ENCODE measurements at regions not wholly inside any gene's neighbourhood (a gene's known extent, or its start where the extent isn't known, plus 50 kb on each side); places are given as distances from the start of the nearest gene placed in this dataset.

GRCh38 chr5:81914696-81915095, 57.1 kb upstream of the ATG10 start:
- Mint-ChIP-seq H3K27me3 (no peaks in the 10 kb centered on the region), H3K4me1 (ENCODE audit: low read depth in 2 of 2) (no peaks in the 10 kb centered on the region), H3K36me3 (ENCODE audit: insufficient read depth) (no peaks in the 10 kb centered on the region), H3K4me3 (no peak overlapping the region), H3K9me3 (peaks cover 0 to 3% of the 10 kb centered on the region in 2 donors), H3K27ac (no peak overlapping the region)
- ATAC-seq (replicated peaks) (no peak), DNase-seq (no peak)

- no peak for ATAC-seq (replicated peaks)
- no peaks in the 10 kb centered on the region for H3K36me3 Mint-ChIP-seq (ENCODE audit: insufficient read depth)
- H3K4me3 Mint-ChIP-seq, result no peak overlapping the region
- no peak overlapping the region for H3K27ac Mint-ChIP-seq
- no peaks in the 10 kb centered on the region for H3K4me1 Mint-ChIP-seq (ENCODE audit: low read depth in 2 of 2)
- no peaks in the 10 kb centered on the region for H3K27me3 Mint-ChIP-seq
- no peak for DNase-seq
- peaks cover 0 to 3% of the 10 kb centered on the region in 2 donors for H3K9me3 Mint-ChIP-seq
Observed at GRCh38 chr5:81912933-81913332, 58.9 kb upstream of the ATG10 start.

DNA sequence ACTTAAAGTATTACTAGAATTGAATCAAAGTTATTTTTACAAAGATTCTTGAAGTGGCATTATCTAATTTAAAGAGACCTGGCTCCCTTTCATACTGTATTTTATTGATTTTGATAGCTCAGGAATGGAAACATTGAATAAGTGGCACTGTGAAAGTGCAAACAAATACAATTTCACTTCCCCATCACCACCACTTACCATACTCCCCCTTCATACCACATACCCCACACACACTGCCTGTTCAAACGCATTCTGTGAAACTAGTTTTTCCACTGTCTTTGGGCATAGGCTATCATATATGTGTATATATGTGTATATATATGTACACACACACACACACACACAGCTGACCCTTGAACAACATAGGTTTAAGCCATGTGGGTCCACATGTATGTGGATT, 62.1 kb upstream of the ATG10 start:
- no peak overlapping the region for H3K4me3 Mint-ChIP-seq

GRCh38 chr5:81908771-81909170, 63.1 kb upstream of the ATG10 start:
- H3K4me3 Mint-ChIP-seq, result no peak overlapping the region
- DNase-seq, result no peak

More for the DNA sequence above, 62.1 kb upstream of the ATG10 start:
- Mint-ChIP-seq H3K36me3 (ENCODE audit: insufficient read depth) (no peaks in the 10 kb centered on the region), H3K4me1 (ENCODE audit: low read depth in 2 of 2) (no peaks in the 10 kb centered on the region), H3K27ac (no peak overlapping the region), H3K9me3 (no peaks in the 10 kb centered on the region), H3K27me3 (no peaks in the 10 kb centered on the region)
- DNase-seq (no peak), ATAC-seq (replicated peaks) (no peak)

GRCh38 chr5:81908044-81908443, 63.8 kb upstream of the ATG10 start:
- no peak for DNase-seq

More at GRCh38 chr5:81908771-81909170, 63.1 kb upstream of the ATG10 start:
- no peaks in the 10 kb centered on the region for H3K4me1 Mint-ChIP-seq (ENCODE audit: low read depth in 2 of 2)
- no peaks in the 10 kb centered on the region for H3K36me3 Mint-ChIP-seq (ENCODE audit: insufficient read depth)
- H3K27me3 Mint-ChIP-seq, result no peaks in the 10 kb centered on the region
- no peaks in the 10 kb centered on the region for H3K9me3 Mint-ChIP-seq
- no peak overlapping the region for H3K27ac Mint-ChIP-seq
- ATAC-seq (replicated peaks), result no peak

DNA sequence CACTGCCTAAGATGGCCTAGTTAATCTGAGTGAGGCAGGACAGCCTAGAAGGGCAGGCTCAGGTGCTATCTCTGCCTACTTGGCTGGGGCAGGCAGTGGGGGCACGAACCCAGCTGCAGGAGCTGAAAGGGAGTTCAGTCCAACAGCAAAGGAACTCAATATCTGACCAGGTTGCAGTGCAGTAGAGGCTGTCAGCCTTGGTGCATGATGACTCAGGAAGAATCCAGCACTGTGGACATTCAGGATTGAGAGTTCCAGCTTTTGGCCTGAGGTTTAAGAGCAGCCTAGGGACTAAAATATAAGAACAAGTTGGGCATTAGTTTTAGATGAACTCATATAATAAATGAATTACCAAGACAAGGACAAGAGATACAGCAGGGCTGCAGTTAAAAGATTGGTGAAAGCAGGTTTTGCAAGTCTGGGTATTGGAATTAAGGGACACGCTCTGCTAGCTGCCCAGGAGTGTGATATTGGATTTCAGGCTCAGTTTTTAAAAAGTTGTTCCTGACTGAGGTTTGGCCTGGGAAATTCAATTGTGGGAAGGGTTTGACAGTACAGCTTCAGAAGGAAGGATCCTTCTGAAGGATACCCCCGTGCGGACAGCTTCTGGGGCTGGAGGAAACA, 64.7 kb upstream of the ATG10 start:
- no peak overlapping the region for H3K4me3 Mint-ChIP-seq
- ATAC-seq (replicated peaks), result no peak
- H3K36me3 Mint-ChIP-seq (ENCODE audit: insufficient read depth), result no peaks in the 10 kb centered on the region
- H3K9me3 Mint-ChIP-seq, result no peaks in the 10 kb centered on the region
- H3K27me3 Mint-ChIP-seq, result no peaks in the 10 kb centered on the region
- H3K4me1 Mint-ChIP-seq (ENCODE audit: low read depth in 2 of 2), result no peaks in the 10 kb centered on the region
- DNase-seq, result no peak
- no peak overlapping the region for H3K27ac Mint-ChIP-seq

More at GRCh38 chr5:81908044-81908443, 63.8 kb upstream of the ATG10 start:
- Mint-ChIP-seq H3K4me3 (no peak overlapping the region), H3K4me1 (ENCODE audit: low read depth in 2 of 2) (no peaks in the 10 kb centered on the region), H3K27ac (no peak overlapping the region), H3K27me3 (no peaks in the 10 kb centered on the region), H3K36me3 (ENCODE audit: insufficient read depth) (no peaks in the 10 kb centered on the region), H3K9me3 (no peaks in the 10 kb centered on the region)
- ATAC-seq (replicated peaks), result no peak

GRCh38 chr5:81906086-81906485, 65.7 kb upstream of the ATG10 start:
- Mint-ChIP-seq H3K4me3 (no peak overlapping the region), H3K27ac (no peak overlapping the region)
- ATAC-seq (replicated peaks), result no peak

GRCh38 chr5:81904861-81905260, 67.0 kb upstream of the ATG10 start:
- no peak overlapping the region for H3K4me3 Mint-ChIP-seq
- H3K9me3 Mint-ChIP-seq, result peaks cover 1 to 8% of the 10 kb centered on the region in 2 donors
- H3K27ac Mint-ChIP-seq, result peak overlapping the region in 1 of 2 donors; percentile 55
- no peak for DNase-seq
- H3K27me3 Mint-ChIP-seq, result peaks cover 8 to 9% of the 10 kb centered on the region in 2 donors
- no peaks in the 10 kb centered on the region for H3K36me3 Mint-ChIP-seq (ENCODE audit: insufficient read depth)
- no peak for ATAC-seq (replicated peaks)
- no peaks in the 10 kb centered on the region for H3K4me1 Mint-ChIP-seq (ENCODE audit: low read depth in 2 of 2)

More at GRCh38 chr5:81906086-81906485, 65.7 kb upstream of the ATG10 start:
- no peak for DNase-seq
- H3K9me3 Mint-ChIP-seq, result peaks cover 0 to 5% of the 10 kb centered on the region in 2 donors
- no peaks in the 10 kb centered on the region for H3K36me3 Mint-ChIP-seq (ENCODE audit: insufficient read depth)
- no peaks in the 10 kb centered on the region for H3K4me1 Mint-ChIP-seq (ENCODE audit: low read depth in 2 of 2)
- H3K27me3 Mint-ChIP-seq, result peaks cover 6 to 9% of the 10 kb centered on the region in 2 donors

DNA sequence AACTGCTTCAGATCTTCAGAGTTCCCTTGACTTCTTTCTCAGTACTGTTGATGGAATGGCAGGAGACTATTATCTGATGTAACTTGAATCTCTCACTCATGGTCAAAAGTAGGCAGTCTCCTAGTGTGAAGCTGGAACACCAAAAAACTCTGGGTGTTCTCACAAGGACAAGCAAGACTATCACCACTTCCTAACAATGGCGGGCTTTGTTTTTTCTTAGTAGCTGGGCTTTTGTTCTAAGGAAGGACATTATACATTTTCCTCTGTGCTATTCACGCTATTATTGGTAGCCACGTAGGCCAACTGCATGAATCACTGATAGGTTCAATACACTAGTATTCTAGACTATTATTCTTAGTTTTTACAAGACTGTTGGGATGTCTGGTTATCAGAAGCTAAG, 67.7 kb upstream of the ATG10 start:
- ATAC-seq (replicated peaks), result no peak
- DNase-seq, result no peak
- Mint-ChIP-seq H3K36me3 (ENCODE audit: insufficient read depth) (no peaks in the 10 kb centered on the region), H3K27ac (no peak overlapping the region), H3K4me1 (ENCODE audit: low read depth in 2 of 2) (no peaks in the 10 kb centered on the region), H3K4me3 (no peak overlapping the region), H3K27me3 (peaks cover 8 to 9% of the 10 kb centered on the region in 2 donors), H3K9me3 (peaks cover 1 to 8% of the 10 kb centered on the region in 2 donors)

DNA sequence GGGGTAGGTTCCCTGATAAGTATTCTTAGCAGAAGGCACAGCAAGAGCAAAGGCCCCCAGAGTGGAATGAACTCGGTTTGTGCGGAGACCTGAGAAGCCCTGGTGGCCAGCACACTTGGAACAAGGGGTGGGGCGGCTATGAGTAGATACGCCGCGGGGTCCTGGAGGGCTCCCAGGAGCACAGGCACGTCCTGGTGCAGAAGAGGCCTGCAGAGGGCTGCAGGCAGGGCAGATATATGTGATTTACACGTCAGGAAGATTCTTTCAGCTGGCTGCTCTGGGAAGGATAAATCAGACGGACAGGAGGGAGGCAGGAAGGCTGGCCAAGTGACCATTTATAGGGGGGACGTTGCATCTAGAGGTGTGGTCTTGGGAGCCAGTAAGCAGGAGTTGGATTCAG, 70.2 kb upstream of the ATG10 start:
- Mint-ChIP-seq H3K9me3 (peaks cover 1 to 8% of the 10 kb centered on the region in 2 donors), H3K27ac (no peak overlapping the region), H3K4me1 (ENCODE audit: low read depth in 2 of 2) (no peaks in the 10 kb centered on the region), H3K27me3 (peaks cover 8 to 9% of the 10 kb centered on the region in 2 donors), H3K4me3 (no peak overlapping the region), H3K36me3 (ENCODE audit: insufficient read depth) (no peaks in the 10 kb centered on the region)
- DNase-seq (no peak), ATAC-seq (replicated peaks) (no peak)

DNA sequence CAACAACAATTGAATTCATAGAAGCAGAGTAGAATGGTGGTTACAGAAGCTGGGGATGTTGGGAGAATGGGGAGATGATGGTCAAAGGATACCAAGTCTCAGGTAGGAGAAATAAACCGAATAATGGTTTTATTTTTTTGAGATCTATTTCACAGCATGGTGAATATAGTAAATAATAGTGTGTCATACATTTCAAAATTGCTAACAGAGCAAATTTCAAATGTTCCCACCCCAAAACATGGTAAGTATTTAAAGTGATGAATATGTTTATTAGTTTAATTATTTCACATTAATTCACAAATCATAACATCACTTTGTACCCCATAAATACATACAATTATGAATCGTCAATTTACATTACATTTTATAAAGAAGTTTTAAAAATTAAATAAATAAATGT, 72.7 kb upstream of the ATG10 start:
- Mint-ChIP-seq H3K9me3 (peaks cover 1 to 8% of the 10 kb centered on the region in 2 donors), H3K4me1 (ENCODE audit: low read depth in 2 of 2) (no peaks in the 10 kb centered on the region), H3K36me3 (ENCODE audit: insufficient read depth) (no peaks in the 10 kb centered on the region), H3K27ac (no peak overlapping the region), H3K4me3 (no peak overlapping the region), H3K27me3 (peaks cover 8 to 9% of the 10 kb centered on the region in 2 donors)
- DNase-seq (no peak), ATAC-seq (replicated peaks) (no peak)

DNA sequence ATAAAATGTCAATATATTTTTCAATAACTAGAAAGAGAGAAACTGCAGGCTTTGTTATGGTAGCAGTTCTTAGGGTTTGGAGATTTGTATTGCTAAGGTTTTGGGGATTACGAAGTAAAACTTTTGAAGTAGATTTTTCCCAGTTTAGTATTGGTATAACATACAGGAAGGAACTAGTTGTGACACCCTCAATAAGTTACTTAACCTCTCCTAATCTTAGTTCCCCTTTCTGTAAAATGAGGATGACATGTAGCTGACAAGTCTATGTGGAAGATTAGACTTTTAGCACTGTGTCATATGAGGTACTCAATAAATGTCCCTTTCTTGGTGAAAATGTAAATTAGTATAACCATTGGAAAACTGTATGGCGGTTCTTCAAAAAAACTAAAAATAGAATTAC, 73.4 kb upstream of the ATG10 start:
- no peak overlapping the region for H3K27ac Mint-ChIP-seq
- no peak overlapping the region for H3K4me3 Mint-ChIP-seq
- H3K36me3 Mint-ChIP-seq (ENCODE audit: insufficient read depth), result no peaks in the 10 kb centered on the region
- DNase-seq, result no peak
- ATAC-seq (replicated peaks), result no peak
- H3K9me3 Mint-ChIP-seq, result peaks cover 1 to 8% of the 10 kb centered on the region in 2 donors
- no peaks in the 10 kb centered on the region for H3K4me1 Mint-ChIP-seq (ENCODE audit: low read depth in 2 of 2)
- H3K27me3 Mint-ChIP-seq, result peaks cover 8 to 9% of the 10 kb centered on the region in 2 donors

DNA sequence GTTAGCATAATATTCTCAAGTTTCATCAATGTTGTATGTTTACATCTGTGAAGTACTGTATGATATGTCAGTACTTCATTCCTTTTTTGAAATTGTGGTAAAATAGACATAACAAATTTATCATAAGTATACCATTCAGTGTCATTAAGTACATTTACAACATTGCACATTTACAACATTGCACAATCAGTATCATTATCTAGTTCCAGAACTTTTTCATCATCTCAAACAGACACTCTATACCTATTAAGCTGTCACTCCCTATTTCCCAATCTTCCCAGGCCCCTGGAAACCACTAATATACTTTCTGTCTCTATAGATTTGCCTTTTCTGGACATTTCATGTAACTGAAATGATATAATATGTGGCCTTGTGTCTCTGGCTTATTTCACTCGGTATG, 75.1 kb upstream of the ATG10 start:
- H3K4me3 Mint-ChIP-seq, result no peak overlapping the region
- peaks cover 1 to 8% of the 10 kb centered on the region in 2 donors for H3K9me3 Mint-ChIP-seq
- no peaks in the 10 kb centered on the region for H3K4me1 Mint-ChIP-seq (ENCODE audit: low read depth in 2 of 2)
- no peak overlapping the region for H3K27ac Mint-ChIP-seq
- peaks cover 6 to 8% of the 10 kb centered on the region in 2 donors for H3K27me3 Mint-ChIP-seq
- no peak for ATAC-seq (replicated peaks)
- H3K36me3 Mint-ChIP-seq (ENCODE audit: insufficient read depth), result no peaks in the 10 kb centered on the region
- DNase-seq, result no peak

- Mint-ChIP-seq H3K9me3 (no peaks in the 10 kb centered on the region), H3K4me3 (no peak overlapping the region), H3K27ac (no peak overlapping the region), H3K4me1 (ENCODE audit: low read depth in 2 of 2) (no peaks in the 10 kb centered on the region), H3K27me3 (no peaks in the 10 kb centered on the region), H3K36me3 (ENCODE audit: insufficient read depth) (no peaks in the 10 kb centered on the region)
- DNase-seq (no peak), ATAC-seq (replicated peaks) (no peak)
Observed at GRCh38 chr5:81895307-81895706, 76.5 kb upstream of the ATG10 start.
